DOHH2 (cell line): ENCODE measurements at regions not wholly inside any gene's neighbourhood (a gene's known extent, or its start where the extent isn't known, plus 50 kb on each side); places are given as distances from the start of the nearest gene placed in this dataset.

Source experiments
- EZH2phosphoT487 ChIP-seq: fragments of 200-600 bp; sonication (generic); IDR thresholded peaks from 2 replicates; pipeline ENCODE4 v1.6.1; 2017; ENCODE audit warnings: borderline replicate concordance, mild to moderate bottlenecking, antibody characterized with exemption, low read length, moderate library complexity, mixed read lengths
- TF ChIP-seq, protein P1 (sequence below): fragments of 200-600 bp; sonication (generic); IDR thresholded peaks from one replicate; pipeline ENCODE4 v1.5.1; 2014; ENCODE audit warnings: antibody characterized with exemption, mild to moderate bottlenecking, low read depth, low read length; ENCODE audit not compliant: poor library complexity, severe bottlenecking

DNA sequence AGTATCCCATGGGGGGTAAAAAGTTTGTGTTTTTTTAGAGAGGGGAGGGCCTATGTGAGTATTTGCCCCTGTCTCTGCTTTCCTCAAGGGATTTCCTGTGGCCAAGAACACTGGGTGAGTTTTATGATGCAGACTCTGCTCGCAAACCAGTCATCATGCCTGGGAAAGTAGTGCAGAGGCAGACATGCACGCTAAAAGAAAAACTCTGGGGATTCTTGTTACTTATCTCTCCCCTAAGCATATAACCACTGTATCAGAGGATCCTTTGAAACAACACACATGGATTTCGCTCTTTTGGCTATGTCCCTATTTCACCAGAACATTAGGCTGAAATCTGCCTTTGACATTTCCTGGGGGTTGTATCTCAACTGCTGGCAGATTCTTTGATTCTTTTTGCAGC, 1845.8 kb upstream of the SEL1L start:
- TF ChIP-seq, protein P1, sequence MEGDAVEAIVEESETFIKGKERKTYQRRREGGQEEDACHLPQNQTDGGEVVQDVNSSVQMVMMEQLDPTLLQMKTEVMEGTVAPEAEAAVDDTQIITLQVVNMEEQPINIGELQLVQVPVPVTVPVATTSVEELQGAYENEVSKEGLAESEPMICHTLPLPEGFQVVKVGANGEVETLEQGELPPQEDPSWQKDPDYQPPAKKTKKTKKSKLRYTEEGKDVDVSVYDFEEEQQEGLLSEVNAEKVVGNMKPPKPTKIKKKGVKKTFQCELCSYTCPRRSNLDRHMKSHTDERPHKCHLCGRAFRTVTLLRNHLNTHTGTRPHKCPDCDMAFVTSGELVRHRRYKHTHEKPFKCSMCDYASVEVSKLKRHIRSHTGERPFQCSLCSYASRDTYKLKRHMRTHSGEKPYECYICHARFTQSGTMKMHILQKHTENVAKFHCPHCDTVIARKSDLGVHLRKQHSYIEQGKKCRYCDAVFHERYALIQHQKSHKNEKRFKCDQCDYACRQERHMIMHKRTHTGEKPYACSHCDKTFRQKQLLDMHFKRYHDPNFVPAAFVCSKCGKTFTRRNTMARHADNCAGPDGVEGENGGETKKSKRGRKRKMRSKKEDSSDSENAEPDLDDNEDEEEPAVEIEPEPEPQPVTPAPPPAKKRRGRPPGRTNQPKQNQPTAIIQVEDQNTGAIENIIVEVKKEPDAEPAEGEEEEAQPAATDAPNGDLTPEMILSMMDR, result no peak
- no peak for TF ChIP-seq EZH2phosphoT487
